Stimulated activated CD4-positive, alpha-beta T cell treated with anti-CD3 and anti-CD28 coated beads, Interleukin-2, amount 100 ng/mL, for 24 hours (primary cell): ENCODE measurements at regions not wholly inside any gene's neighbourhood (a gene's known extent, or its start where the extent isn't known, plus 50 kb on each side); places are given as distances from the start of the nearest gene placed in this dataset.
"Not testable (repeated sequence)": the region's sequence is repeated elsewhere in the genome, so short reads cannot be mapped to it uniquely, and the experiment has no call there.

Experiments used
- DNase-seq, 2 donors: peaks; one replicate each; pipeline ENCODE4 v3.0.0-alpha.2; 2020

- no peak for DNase-seq
These were observed 244.1 kb upstream of the API5 start for GRCh38 chr11:43067681-43068080.

DNA sequence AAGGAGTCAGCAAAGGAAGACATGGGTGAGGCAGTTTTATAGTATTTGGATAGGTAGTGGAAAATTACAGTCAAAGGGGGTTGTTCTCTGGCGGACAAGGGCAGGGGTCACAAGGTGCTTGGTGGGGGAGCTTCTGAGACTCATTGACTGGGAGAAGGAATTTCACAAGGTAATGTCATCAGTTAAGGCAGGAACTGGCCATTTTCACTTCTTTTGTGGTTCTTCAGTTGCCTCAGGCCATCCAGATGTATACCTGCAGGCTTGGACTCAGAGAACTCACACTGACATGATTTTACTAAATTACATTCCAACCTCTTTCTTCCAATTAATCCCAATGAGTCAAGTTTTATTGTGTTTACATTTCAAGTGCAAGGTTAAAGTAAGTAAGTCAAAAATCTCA is 240.5 kb upstream of the API5 start:
- DNase-seq, result no peak

GRCh38 chr11:43072096-43072495 is 239.7 kb upstream of the API5 start:
- DNase-seq, result no peak

DNA sequence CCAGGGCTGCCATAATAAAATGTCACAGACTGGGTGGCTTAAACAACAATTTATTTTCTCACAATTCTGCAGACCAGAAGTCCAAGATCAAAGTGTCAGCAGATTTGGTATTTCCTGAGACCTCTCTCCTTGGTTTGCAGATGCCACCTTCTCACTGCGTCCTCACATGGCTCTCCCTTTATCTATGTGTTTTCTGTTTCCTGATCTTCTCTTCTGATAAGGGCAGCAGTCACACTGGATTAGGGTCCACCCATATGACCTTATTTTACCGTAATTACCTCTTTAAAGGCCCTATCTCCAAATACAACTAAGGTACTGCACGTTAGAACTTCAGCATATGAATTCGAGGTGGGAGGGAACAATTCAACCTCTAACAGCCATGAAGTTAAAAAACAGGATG is 238.9 kb upstream of the API5 start:
- no peak for DNase-seq

DNA sequence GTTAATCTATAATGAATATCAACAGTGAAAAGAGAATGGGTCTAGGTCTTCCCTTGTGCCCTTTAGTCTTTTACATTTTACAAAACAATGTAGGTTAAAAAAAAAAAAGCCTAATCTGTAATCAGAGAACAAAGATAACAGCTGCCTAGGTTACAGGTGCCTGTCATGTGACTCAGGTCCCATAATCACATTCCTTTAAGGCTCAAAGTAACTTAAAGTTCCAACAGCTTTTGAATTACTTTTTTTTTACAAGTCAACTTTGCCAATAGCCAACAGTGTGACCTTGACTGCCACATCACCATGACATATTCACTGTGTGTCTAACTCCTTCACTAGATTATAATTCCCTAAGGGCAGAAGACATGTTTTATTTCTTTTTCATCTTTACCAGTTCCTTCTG is 237.0 kb upstream of the API5 start:
- no peak for DNase-seq

DNA sequence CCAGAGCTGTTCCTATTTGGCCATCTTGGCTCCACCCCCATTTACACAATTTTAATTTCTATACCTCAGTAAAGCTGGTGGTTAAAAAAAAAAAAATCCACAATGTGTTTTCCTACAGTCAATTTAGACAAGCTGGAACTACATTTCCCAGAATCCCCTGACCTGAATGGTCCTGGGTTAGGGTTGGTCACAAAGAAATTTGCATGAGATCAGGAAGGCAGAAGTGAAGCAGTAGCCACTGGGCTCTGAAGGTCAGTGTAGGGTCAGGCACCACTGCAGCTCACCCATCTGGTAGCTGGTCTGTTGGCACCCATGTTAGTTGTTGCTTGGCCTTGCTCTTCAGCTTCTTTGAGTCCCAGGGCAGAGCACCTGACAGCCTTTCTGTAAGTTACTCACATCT is 210.7 kb upstream of the API5 start:
- DNase-seq, result no peak

DNA sequence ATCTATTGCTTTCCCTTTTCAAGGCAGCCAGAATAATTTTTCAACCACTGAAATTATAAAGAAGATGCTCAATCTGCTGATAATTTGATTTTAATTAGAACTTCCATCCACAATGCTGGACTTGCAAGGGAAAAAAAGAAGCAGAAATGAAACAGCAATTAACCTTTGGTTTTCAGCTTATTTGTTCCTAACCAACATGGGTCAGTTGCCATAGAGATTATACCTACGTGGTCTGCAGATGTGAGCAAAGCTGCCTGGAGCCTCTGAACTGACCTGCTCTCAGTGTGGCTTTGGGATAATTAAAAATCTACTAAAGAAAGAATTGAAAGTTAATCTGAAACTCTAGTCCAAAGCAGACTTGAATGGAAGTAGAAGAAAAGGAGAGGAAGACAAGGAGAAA is 195.7 kb upstream of the API5 start:
- DNase-seq, result no peak

GRCh38 chr11:43119275-43119970 is 192.4 kb upstream of the API5 start:
- no peak for DNase-seq

- DNase-seq, result no peak
These were observed 189.2 kb upstream of the API5 start for GRCh38 chr11:43122546-43122945.

DNA sequence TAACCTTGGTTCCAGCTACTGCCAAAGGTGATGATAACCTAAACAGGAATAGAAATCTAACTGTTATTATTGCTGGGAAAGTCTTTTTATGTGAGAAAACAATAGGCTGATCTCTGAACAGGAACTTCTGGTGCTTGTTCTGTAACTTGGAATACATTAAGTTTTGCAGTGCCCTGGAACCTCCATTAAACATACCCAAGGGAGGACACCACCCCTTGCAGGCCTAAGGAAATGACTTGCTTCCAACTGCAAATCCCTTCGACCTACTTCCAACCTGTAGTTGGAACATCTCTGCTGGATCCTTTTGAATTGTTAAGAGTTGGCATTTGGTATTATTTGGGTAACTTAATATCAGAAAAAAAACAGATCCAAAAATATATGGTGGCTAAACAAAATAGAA is 188.4 kb upstream of the API5 start:
- DNase-seq, result no peak

DNA sequence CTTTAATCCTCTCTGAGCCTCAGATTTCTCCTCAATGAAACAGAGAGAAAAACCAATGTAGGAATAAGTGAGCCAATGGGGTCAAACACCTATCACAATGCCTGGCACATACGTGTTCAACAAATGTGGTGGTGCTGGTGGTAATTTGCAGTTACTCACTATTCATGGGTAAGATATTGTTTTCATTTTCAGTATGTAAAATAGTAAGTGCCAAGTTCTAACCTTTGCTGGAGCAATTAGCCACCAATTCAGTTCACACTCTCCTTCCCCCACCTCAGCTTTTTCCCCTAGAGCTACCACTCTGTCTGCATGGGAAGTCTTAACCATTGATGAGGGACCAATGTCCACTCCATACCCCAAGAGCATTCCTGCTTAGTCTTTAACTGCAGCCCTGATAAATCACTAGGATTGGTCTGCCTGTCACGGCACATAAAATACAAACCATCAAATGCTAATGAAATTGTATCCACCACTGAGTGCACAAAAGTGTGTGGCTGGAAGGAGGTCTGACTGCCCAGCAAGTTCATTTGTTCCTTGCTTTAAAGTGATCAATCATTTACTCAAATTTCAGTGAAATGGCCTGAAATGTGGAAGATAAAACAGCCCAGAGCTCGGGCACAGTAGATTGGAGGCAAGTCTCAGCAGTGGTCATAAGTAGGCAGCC is 187.4 kb upstream of the API5 start:
- no peak for DNase-seq

GRCh38 chr11:43129329-43129728 is 182.5 kb upstream of the API5 start:
- DNase-seq, result no peak

- DNase-seq, result no peak
These were observed 181.2 kb upstream of the API5 start for GRCh38 chr11:43130616-43131015.

- no peak for DNase-seq
These were observed 175.7 kb upstream of the API5 start for GRCh38 chr11:43135966-43136534.

GRCh38 chr11:43138621-43139140 is 173.1 kb upstream of the API5 start:
- no peak for DNase-seq

DNA sequence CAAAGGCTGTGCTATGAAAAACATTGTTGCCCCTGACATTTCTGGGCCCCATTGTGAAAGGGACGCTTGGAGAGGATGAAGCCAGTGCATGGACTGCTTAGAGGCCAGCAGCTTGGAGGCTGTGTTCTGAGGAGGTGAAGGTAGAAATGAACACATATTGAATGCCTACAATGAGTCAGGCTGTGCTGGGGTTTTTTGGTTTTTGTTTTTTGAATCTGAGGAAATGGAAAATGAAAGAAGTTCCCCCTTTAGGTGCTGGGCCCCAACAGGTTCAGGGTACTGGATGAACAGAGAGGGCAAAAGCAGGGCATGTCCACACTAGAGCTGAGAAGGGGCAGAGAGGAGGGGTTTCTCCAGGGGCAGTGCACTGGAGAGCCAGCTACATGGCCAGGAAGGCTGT is 166.1 kb upstream of the API5 start:
- DNase-seq, result no peak

DNA sequence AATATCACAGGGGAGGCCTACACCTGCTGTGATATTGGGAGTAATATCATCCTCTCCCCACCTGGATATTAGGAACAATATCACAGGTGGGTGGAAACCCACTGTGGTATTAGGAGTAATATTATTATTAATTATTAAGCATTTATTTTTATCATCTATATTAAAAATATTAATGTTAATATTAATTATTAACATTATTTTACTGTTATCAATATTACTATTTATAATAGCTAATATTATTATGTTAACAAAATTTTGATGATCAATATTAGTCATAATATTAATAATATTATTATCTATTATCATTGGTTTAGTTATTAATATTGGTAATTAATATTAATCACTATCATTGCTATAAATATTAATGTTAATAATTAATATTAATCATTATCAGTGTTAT is 161.1 kb upstream of the API5 start:
- no peak for DNase-seq

DNA sequence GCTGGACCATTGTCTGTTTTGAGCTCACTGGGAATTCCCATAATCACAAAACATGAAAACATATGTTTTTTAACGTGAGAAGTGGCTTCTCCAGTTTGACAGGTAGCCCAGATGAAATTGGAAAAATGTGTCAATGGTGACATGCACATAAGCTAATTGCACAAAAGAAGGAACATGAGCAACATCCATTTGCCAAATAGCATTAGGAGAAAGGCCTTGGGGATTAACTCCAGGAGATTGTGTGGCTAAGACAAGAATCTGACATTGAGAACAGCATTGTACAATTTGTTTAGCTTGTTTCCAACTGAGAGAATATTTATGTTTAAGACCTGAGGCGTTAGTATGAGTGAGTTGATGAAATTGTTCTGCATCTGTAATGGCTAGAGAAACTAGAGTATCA is 147.0 kb upstream of the API5 start:
- no peak for DNase-seq

DNA sequence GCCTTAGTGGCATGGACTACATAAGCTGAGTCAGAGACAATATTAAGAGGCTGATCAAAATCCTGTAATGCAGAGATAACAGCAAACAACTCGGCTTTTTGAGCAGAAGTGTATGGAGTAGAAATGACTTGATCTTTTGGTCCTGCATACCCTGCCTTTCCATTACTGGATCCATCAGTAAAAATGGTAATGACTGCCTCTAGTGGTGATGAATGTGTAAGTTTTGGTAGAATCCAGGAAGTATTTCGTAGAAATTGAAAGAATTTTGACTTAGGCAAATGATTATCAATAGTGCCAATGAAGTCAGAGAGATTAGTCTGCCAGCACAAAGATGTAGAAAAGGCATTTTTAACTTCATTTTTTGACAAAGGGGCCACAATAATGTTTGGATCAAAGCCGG is 146.4 kb upstream of the API5 start:
- not testable (repeated sequence) for DNase-seq

DNA sequence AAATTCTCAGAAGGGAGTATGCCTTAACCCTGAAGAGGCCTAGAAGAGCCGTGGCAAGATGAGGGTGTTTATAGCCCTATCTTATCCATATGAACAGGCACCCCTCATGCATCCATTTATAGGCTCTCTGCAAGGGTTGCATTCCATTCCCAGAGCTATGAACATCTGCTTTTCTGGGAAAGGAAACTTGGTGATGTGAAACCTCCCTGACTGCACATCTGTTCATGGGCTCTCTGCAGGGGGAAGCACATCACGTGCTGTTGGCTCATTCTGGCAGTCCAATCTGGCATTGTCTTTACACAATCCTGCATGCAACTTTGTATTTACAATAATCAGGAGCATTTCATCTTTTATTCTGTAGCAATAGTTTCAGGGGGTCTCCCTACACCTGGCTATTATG is 143.6 kb upstream of the API5 start:
- DNase-seq, result not testable (repeated sequence)

GRCh38 chr11:43172477-43172876 is 139.3 kb upstream of the API5 start:
- DNase-seq, result no peak

- no peak for DNase-seq
These were observed 133.8 kb upstream of the API5 start for GRCh38 chr11:43177975-43178374.

DNA sequence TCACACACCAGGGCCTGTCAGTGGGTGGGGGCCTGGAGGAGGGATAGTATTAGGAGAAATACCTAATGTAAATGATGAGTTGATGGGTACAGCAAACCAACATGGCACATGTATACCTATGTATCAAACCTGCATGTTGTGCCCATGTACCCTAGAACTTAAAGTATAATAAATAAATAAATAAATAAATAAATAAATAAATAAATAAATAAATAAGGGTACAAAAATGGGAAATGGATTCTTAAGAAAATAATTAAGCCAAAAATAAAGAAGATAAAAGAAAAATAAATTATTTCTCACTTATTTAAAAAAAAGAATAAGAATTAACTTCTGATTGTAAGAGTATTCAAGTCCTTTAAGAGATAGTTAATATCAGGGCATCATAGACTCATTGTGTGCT is 117.3 kb upstream of the API5 start:
- not testable (repeated sequence) for DNase-seq

DNA sequence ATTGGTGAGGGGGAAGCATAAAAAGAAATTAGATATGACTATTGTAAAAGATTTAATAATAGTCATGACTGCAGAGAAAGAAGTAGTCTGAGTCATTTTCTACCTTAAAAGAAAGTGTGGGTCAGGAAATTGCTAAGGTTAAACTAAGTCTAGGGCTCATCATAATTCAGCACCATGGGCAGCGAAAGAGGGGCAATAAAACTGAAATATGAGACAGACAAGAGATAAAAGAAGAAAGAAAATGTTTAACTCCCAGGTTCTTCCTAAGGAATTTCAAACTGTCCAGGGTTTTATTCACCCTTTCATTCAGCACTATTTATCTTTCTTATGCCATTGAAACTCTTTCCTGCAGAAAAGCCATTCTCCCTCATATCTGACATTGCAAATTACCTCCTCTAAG is 114.4 kb upstream of the API5 start:
- no peak for DNase-seq
